Pancreas (tissue), 10 donors: ENCODE measurements at regions not wholly inside any gene's neighbourhood (a gene's known extent, or its start where the extent isn't known, plus 50 kb on each side); places are given as distances from the start of the nearest gene placed in this dataset.

Experiments
- ATAC-seq, 4 donors: fragments of 200-7000 bp; cut with Tn5 transposase; one replicate each; pipeline versions ENCODE4 v1.8.0 to v1.9.1; 2020; ENCODE audit warnings: mild to moderate bottlenecking in 4 of 4, moderate library complexity in 4 of 4
- DNase-seq, 6 donors: peaks; one replicate each; pipeline ENCODE4 v3.0.0-alpha.2; 2020
- FAIRE-seq: peaks from 2 replicates; lab custom pipeline; 2012; peaks lifted over from hg19 to GRCh38; lab: Jason Lieb, UNC
- H3K27ac ChIP-seq, 4 donors: fragments of 200-600 bp; sonication (generic); 1 replicate in 3 of 4; 2 replicates in 1 of 4; pipeline versions ENCODE4 v1.5.0 to v1.8.0; 2020
- H3K27me3 ChIP-seq, 4 donors: fragments of 200-600 bp; one replicate each; pipeline ENCODE4 v1.8.0; 2021
- H3K36me3 ChIP-seq, 3 donors: fragments of 200-600 bp; sonication (generic) in 1 of 3; one replicate each; pipeline versions ENCODE4 v1.5.0 to v1.8.0; 2020 to 2021
- H3K4me1 ChIP-seq, 3 donors: fragments of 200-600 bp; one replicate each; pipeline ENCODE4 v1.8.0; 2021
- H3K4me3 ChIP-seq, 4 donors: fragments of 200-600 bp; sonication (generic) in 2 of 4; one replicate each; pipeline versions ENCODE4 v1.5.0 to v1.8.0; 2020 to 2021
- H3K9me3 ChIP-seq, 4 donors: fragments of 200-600 bp; one replicate each; pipeline ENCODE4 v1.8.0; 2021
- CTCF ChIP-seq, 4 donors: fragments of 200-600 bp; sonication (generic) in 3 of 4; IDR thresholded peaks; one replicate each; pipeline versions ENCODE4 v1.5.0 to v1.8.0; 2021; ENCODE audit warnings: antibody characterized with exemption in 4 of 4
- WGBS, 2 donors: extraction: QIAGEN DNeasy Blood & Tissue Kit; methylation state at CpG; one replicate each; pipeline ENCODE4 v1.1.7; 2013; 5-methylcytosine and 5-hydroxymethylcytosine counted together
- intact Hi-C, 3 donors: fragments of 100-400 bp; cut with DNase I; formaldehyde crosslinking; loops; one replicate each; pipeline versions ENCODE4 v1.11.1 to v1.14.2; 2022
- donor health status: healthy with polysubstance abuse.
- donor health status: DM: no; HTN: no; CAD: no; lungs with moderate emphysema.
- donor health status: DM: no; HTN: no; CAD: no.
- donor health status: control.
- donor health status: control.
- donor health status: Bipolar disorder and iron deficiency.
- donor health status: DM: yes; HTN: yes; CAD: no.
- donor health status: DM: no; HTN: no; CAD: no.
- donor health status: DM: no; HTN: no; CAD: no.
- donor health status: DM: yes; HTN: yes; CAD: no.

- ATAC-seq, result no peak
- no peak for TF ChIP-seq CTCF (IDR thresholded peaks at IDR 0.05)
- no peaks in the 10 kb centered on the region for H3K9me3 ChIP-seq
- no peak overlapping the region for H3K27ac ChIP-seq
- WGBS, 2 donors, result 53 to 68% methylated on average over 4 of the region's 4 CpGs
- no peaks in the 10 kb centered on the region for H3K27me3 ChIP-seq
- no peaks in the 10 kb centered on the region for H3K4me1 ChIP-seq
- no peak for FAIRE-seq
- no peaks in the 10 kb centered on the region for H3K36me3 ChIP-seq
- no peak for DNase-seq
- intact Hi-C loops, result no loop called here
- H3K4me3 ChIP-seq, result no peak overlapping the region
These were observed 132.9 kb upstream of the GJB5 start for GRCh38 chr1:34621916-34622315.

- Histone ChIP-seq H3K9me3 (no peaks in the 10 kb centered on the region), H3K4me1 (no peaks in the 10 kb centered on the region), H3K36me3 (no peaks in the 10 kb centered on the region), H3K27me3 (no peaks in the 10 kb centered on the region), H3K27ac (no peak overlapping the region), H3K4me3 (no peak overlapping the region)
- DNase-seq (no peak), ATAC-seq (no peak), FAIRE-seq (no peak)
- no peak for TF ChIP-seq CTCF (IDR thresholded peaks at IDR 0.05)
- intact Hi-C loops, result no loop called here
- 47 to 65% methylated on average over 6 of the region's 6 CpGs for WGBS, 2 donors
These were observed 129.3 kb upstream of the GJB5 start for GRCh38 chr1:34625521-34626015.

- Histone ChIP-seq H3K27me3 (no peaks in the 10 kb centered on the region), H3K4me3 (no peak overlapping the region), H3K4me1 (no peaks in the 10 kb centered on the region), H3K36me3 (no peaks in the 10 kb centered on the region), H3K9me3 (no peaks in the 10 kb centered on the region), H3K27ac (no peak overlapping the region)
- ATAC-seq (no peak), DNase-seq (no peak), FAIRE-seq (no peak)
- intact Hi-C loops, result no loop called here
- no peak for TF ChIP-seq CTCF (IDR thresholded peaks at IDR 0.05)
- 60 to 71% methylated on average over 10 of the region's 10 CpGs for WGBS, 2 donors
These were observed 127.2 kb upstream of the GJB5 start for GRCh38 chr1:34627465-34628240.

GRCh38 chr1:34631126-34631525 is 123.7 kb upstream of the GJB5 start:
- ATAC-seq, result no peak

More at GRCh38 chr1:34631126-34631525, 123.7 kb upstream of the GJB5 start:
- no peaks in the 10 kb centered on the region for H3K36me3 ChIP-seq
- TF ChIP-seq CTCF (IDR thresholded peaks at IDR 0.05), result no peak
- intact Hi-C loops, result no loop called here
- H3K9me3 ChIP-seq, result no peaks in the 10 kb centered on the region
- no peaks in the 10 kb centered on the region for H3K27me3 ChIP-seq
- DNase-seq (no peak), FAIRE-seq (no peak)
- no peaks in the 10 kb centered on the region for H3K4me1 ChIP-seq
- 88 to 90% methylated on average over 2 of the region's 2 CpGs for whole genome bisulfite sequencing, 2 donors
- no peak overlapping the region for H3K27ac ChIP-seq
- H3K4me3 ChIP-seq, result no peak overlapping the region
